HepG2 (cell line): ENCODE measurements at regions not wholly inside any gene's neighbourhood (a gene's known extent, or its start where the extent isn't known, plus 50 kb on each side); places are given as distances from the start of the nearest gene placed in this dataset.

Experiments used
- ATAC-seq: fragments of 200-7000 bp; cut with Tn5 transposase; 3 replicates; pipeline ENCODE4 v1.9.1; 2020; ENCODE audit warnings: mild to moderate bottlenecking, moderate library complexity
- BruUV-seq: library from RNA; stranded (reverse); fragments of 400-500 nt; replicated peaks from 2 replicates; lab custom pipeline; 2021; lab: Mats Ljungman, UMichigan
- CTCF ChIA-PET: fragments of 300-600 bp; formaldehyde crosslinking; extraction: SDS; loops from one replicate; lab custom pipeline; 2021; ENCODE audit warnings: low total read pairs, inconsistent platforms, low intra/inter-chr PET ratio; lab: Yijun Ruan, JAX
- POLR2A ChIA-PET: fragments of 350-600 bp; sonication (Branson Sonifier 250); formaldehyde crosslinking; loops from one replicate; lab custom pipeline; 2020; ENCODE audit warnings: antibody characterized with exemption, inconsistent platforms; lab: Yijun Ruan, JAX
- DNase-seq: peaks from one replicate; pipeline ENCODE4 v3.0.0-alpha.2; 2015; ENCODE audit warnings: low spot score
- FAIRE-seq: peaks from 3 replicates; lab custom pipeline; 2011; peaks lifted over from hg19 to GRCh38; lab: Jason Lieb, UNC
- H2AFZ ChIP-seq: one replicate; pipeline ENCODE4 v1.6.1; 2011; ENCODE audit warnings: low read length, inconsistent platforms
- H3K27ac ChIP-seq: fragments of 300-600 bp; 3 replicates; pipeline ENCODE4 v1.8.0; 2011; ENCODE audit warnings: mixed run types, mild to moderate bottlenecking, mixed read lengths, low read length, inconsistent platforms; ENCODE audit not compliant: insufficient read depth; ENCODE audit errors: extremely low read length
- H3K27me3 ChIP-seq, 2 experiments: fragments of 200-600 bp in 1 of 2; 2 replicates in 1 of 2; 3 replicates in 1 of 2; pipeline versions ENCODE4 v1.6.0 to v1.8.0; 2011; ENCODE audit warnings: low read length in 2 of 2, mild to moderate bottlenecking in 2 of 2, moderate library complexity in 2 of 2, inconsistent platforms in 1 of 2; ENCODE audit not compliant: insufficient read depth in 2 of 2, control insufficient read depth in 1 of 2
- H3K36me3 ChIP-seq, 2 experiments: fragments of 200-600 bp in 1 of 2; replicated peaks in 1 of 2; 2 replicates in 1 of 2; 3 replicates in 1 of 2; pipeline versions ENCODE4 v1.5.1 to v1.8.0; 2011; ENCODE audit warnings: low read length in 2 of 2, inconsistent platforms in 1 of 2; ENCODE audit not compliant: insufficient read depth in 2 of 2, control insufficient read depth in 1 of 2
- H3K4me1 ChIP-seq: 2 replicates; pipeline ENCODE4 v1.5.1; 2012; ENCODE audit warnings: low read length, inconsistent platforms; ENCODE audit not compliant: insufficient read depth
- H3K4me2 ChIP-seq: 2 replicates; pipeline ENCODE4 v1.6.0; 2011; ENCODE audit warnings: low read depth, low read length, inconsistent platforms
- H3K4me3 ChIP-seq, 3 experiments: fragments of 200-600 bp in 1 of 3; sonication (generic), shearing (Covaris generic) in 1 of 3; replicated peaks in 1 of 3; 2 replicates each; pipeline ENCODE4 v1.5.1; 2011 to 2016; ENCODE audit warnings: low read length in 3 of 3, inconsistent platforms in 2 of 3, low read depth in 2 of 3, mild to moderate bottlenecking in 2 of 3, control low read depth in 1 of 3, mixed read lengths in 1 of 3; ENCODE audit not compliant: insufficient read depth in 1 of 3
- H3K79me2 ChIP-seq: one replicate; pipeline ENCODE4 v1.6.1; 2011; ENCODE audit warnings: low read length, inconsistent platforms; ENCODE audit not compliant: insufficient read depth
- H3K9ac ChIP-seq: 2 replicates; pipeline ENCODE4 v1.6.0; 2011; ENCODE audit warnings: mild to moderate bottlenecking, low read depth, low read length, inconsistent platforms; ENCODE audit not compliant: insufficient read depth
- H3K9me3 ChIP-seq: 2 replicates; pipeline ENCODE4 v1.5.1; 2012; ENCODE audit warnings: mild to moderate bottlenecking, low read length
- H4K20me1 ChIP-seq: 2 replicates; pipeline ENCODE4 v1.6.0; 2011; ENCODE audit warnings: inconsistent platforms, mild to moderate bottlenecking, low read length, moderate library complexity; ENCODE audit not compliant: insufficient read depth
- AHDC1 ChIP-seq: sonication (generic); formaldehyde crosslinking; IDR thresholded peaks from 2 replicates; pipeline ENCODE4 v1.5.1; 2020; ENCODE audit warnings: mild to moderate bottlenecking, missing genetic modification reagents, borderline replicate concordance
- IRX3 ChIP-seq: sonication (generic); formaldehyde crosslinking; IDR thresholded peaks from 2 replicates; pipeline ENCODE4 v1.8.1; 2023; ENCODE audit warnings: mild to moderate bottlenecking, low read depth, missing genetic modification reagents, borderline replicate concordance
- NCOA2 ChIP-seq: sonication (generic); formaldehyde crosslinking; IDR thresholded peaks from 2 replicates; pipeline ENCODE4 v1.8.0; 2022; ENCODE audit warnings: inconsistent platforms
- PLSCR1 ChIP-seq: sonication (generic); formaldehyde crosslinking; IDR thresholded peaks from 2 replicates; pipeline ENCODE4 v1.5.0; 2020; ENCODE audit warnings: missing genetic modification reagents, mild to moderate bottlenecking, borderline replicate concordance
- PRDM15 ChIP-seq: sonication (generic); formaldehyde crosslinking; IDR thresholded peaks from 2 replicates; pipeline ENCODE4 v1.4.0; 2020; ENCODE audit warnings: missing genetic modification reagents
- YEATS2 ChIP-seq: sonication (generic); formaldehyde crosslinking; IDR thresholded peaks from 2 replicates; pipeline ENCODE4 v1.4.0; 2020; ENCODE audit warnings: missing genetic modification reagents, borderline replicate concordance
- ZBTB21 ChIP-seq: sonication (generic); formaldehyde crosslinking; IDR thresholded peaks from 2 replicates; pipeline ENCODE4 v1.4.0; 2020; ENCODE audit warnings: missing genetic modification reagents
- in situ Hi-C: cut with HindIII; loops from 2 replicates; pipeline ENCODE4 v1.10.0; 2017; ENCODE audit warnings: low pct_unique_long_range_greater_than_20kb; ENCODE audit not compliant: extremely low pct_ligation_motif_present
- intact Hi-C: fragments of 100-400 bp; cut with micrococcal nuclease; formaldehyde crosslinking; loops from one replicate; pipeline ENCODE4 v1.10.0; 2022; ENCODE audit not compliant: unreplicated experiment

- TF ChIP-seq AHDC1 (CRISPR knock-in tag) (no peak), PLSCR1 (CRISPR knock-in tag) (no peak)
Observed at GRCh38 chr2:184302506-184302905, 295.8 kb upstream of the ZNF804A start (continued).

- Histone ChIP-seq H4K20me1 (no peaks in the 10 kb centered on the region; the same call in 1 of the 2 replicates), H3K9ac (no peak overlapping the region), H2AFZ (no peak overlapping the region)
- in situ Hi-C loops, result no loop called here
- ATAC-seq, result no peak
- TF ChIP-seq ZBTB21 (CRISPR knock-in tag) (no peak), NCOA2 (CRISPR knock-in tag) (no peak), YEATS2 (CRISPR knock-in tag) (no peak), IRX3 (CRISPR knock-in tag) (no peak), PRDM15 (CRISPR knock-in tag) (no peak)
- TF ChIP-seq, all 625 proteins: peak for 0
- no peak overlapping the region for H3K27ac ChIP-seq
- no peaks in the 10 kb centered on the region for H3K9me3 ChIP-seq
- H3K4me2 ChIP-seq, result no peak overlapping the region
- POLR2A ChIA-PET, result no interaction called here
- no TSS peak for BruUV-seq
- no peaks in the 10 kb centered on the region for H3K27me3 ChIP-seq
- FAIRE-seq (no peak), DNase-seq (no peak)
- CTCF ChIA-PET, result no interaction called here
- no peaks in the 10 kb centered on the region for H3K4me1 ChIP-seq
- intact Hi-C loops, result no loop called here
- no peak overlapping the region for H3K4me3 ChIP-seq
- no peaks in the 10 kb centered on the region for H3K36me3 ChIP-seq
- H3K79me2 ChIP-seq, result no peaks in the 10 kb centered on the region
Observed at GRCh38 chr2:184304006-184304405, 294.3 kb upstream of the ZNF804A start.
